ENCODE measurements at regions not wholly inside any gene's neighbourhood (a gene's known extent, or its start where the extent isn't known, plus 50 kb on each side); places are given as distances from the start of the nearest gene placed in this dataset.
A peak's percentile ranks its signal among the peaks of the same experiment; 100 is the strongest.

GRCh38 chr3:161598639-161599038 is 102.0 kb downstream of the OTOL1 start:
- no peak overlapping the region for H3K4me3 ChIP-seq (ENCODE audit: low read length)
- TF ChIP-seq, protein P1, sequence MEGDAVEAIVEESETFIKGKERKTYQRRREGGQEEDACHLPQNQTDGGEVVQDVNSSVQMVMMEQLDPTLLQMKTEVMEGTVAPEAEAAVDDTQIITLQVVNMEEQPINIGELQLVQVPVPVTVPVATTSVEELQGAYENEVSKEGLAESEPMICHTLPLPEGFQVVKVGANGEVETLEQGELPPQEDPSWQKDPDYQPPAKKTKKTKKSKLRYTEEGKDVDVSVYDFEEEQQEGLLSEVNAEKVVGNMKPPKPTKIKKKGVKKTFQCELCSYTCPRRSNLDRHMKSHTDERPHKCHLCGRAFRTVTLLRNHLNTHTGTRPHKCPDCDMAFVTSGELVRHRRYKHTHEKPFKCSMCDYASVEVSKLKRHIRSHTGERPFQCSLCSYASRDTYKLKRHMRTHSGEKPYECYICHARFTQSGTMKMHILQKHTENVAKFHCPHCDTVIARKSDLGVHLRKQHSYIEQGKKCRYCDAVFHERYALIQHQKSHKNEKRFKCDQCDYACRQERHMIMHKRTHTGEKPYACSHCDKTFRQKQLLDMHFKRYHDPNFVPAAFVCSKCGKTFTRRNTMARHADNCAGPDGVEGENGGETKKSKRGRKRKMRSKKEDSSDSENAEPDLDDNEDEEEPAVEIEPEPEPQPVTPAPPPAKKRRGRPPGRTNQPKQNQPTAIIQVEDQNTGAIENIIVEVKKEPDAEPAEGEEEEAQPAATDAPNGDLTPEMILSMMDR (IDR thresholded peaks at IDR 0.05; ENCODE audit: insufficient read depth, low read depth, low read length, missing control alignments) = no peak
- no peak for DNase-seq (ENCODE audit: low read depth)

- DNase-seq (ENCODE audit: low read depth) = no peak
- H3K4me3 ChIP-seq (ENCODE audit: low read length) = no peak overlapping the region
- TF ChIP-seq, protein P1 (IDR thresholded peaks at IDR 0.05; ENCODE audit: insufficient read depth, low read depth, low read length, missing control alignments) = no peak
These were observed 103.1 kb downstream of the OTOL1 start for GRCh38 chr3:161599697-161600096.

DNA sequence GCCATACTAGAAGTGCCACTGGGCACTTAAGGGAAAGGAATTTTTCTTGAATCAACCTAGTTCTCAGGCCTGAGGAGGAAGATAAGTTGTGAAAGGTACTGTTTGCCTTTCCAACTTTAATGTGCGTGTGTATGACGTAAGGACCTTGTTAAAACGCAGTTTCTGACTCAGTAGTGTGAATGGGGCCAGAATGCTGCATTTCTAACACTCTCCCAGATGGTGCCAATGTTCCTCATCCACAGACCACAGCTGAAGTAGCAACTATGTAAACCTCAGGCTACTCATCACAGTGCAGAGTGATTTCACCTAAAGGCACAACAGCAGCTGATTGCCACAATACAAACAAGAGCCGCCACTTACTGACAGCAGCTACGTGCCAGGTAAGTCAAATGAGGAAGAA is 103.6 kb downstream of the OTOL1 start:
- DNase-seq (ENCODE audit: low read depth) = peak; percentile 1
- TF ChIP-seq, protein P1 (IDR thresholded peaks at IDR 0.05; ENCODE audit: insufficient read depth, low read depth, low read length, missing control alignments) = no peak

DNA sequence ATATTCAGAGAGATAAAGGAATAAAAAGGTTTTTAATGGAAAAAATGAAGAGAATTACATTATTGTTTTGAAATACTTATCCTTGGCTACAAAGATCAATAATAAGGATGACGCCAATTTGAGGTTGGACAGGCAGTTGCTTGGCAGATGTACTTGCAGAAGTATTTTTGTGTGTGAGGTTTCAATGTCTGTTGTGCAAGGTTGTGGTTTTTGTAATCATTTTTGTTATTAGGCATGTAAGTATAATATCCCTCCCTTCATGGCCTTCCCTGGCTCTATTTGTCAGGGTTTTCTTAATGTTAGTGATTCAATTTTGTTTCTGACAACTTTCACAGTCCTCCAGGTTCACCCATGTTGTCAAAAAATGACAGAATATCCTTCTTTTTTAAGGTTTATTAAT is 105.9 kb downstream of the OTOL1 start:
- TF ChIP-seq, protein P1 (IDR thresholded peaks at IDR 0.05; ENCODE audit: insufficient read depth, low read depth, low read length, missing control alignments) = no peak
- DNase-seq (ENCODE audit: low read depth) = no peak
- H3K4me3 ChIP-seq (ENCODE audit: low read length) = no peak overlapping the region

More for the DNA sequence above, 103.6 kb downstream of the OTOL1 start:
- no peak overlapping the region for H3K4me3 ChIP-seq (ENCODE audit: low read length)

- DNase-seq (ENCODE audit: low read depth) = no peak
- TF ChIP-seq, protein P1 (IDR thresholded peaks at IDR 0.05; ENCODE audit: insufficient read depth, low read depth, low read length, missing control alignments) = no peak
- no peak overlapping the region for H3K4me3 ChIP-seq (ENCODE audit: low read length)
These were observed 106.3 kb downstream of the OTOL1 start for GRCh38 chr3:161602918-161603317.

DNA sequence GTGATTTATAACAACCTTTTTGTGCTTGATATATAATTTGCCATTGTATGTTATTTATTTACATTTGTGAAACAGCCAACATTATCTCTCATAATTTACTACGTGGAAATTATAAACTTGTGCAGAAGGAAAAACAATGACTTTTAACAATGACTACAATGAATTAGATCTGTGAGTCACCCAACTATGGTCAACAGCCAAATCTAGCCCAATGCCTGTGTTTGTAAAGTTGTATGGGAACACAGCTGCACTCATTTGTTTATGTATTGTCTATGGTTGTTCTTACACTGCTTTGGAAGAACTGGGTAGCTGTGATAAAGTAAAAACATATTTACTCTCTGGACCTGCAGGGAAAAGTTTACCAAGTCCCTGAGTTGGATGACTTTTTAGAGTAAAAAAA is 110.4 kb downstream of the OTOL1 start:
- DNase-seq (ENCODE audit: low read depth) = peak; percentile 1
- TF ChIP-seq, protein P1 (IDR thresholded peaks at IDR 0.05; ENCODE audit: insufficient read depth, low read depth, low read length, missing control alignments) = no peak
- no peak overlapping the region for H3K4me3 ChIP-seq (ENCODE audit: low read length)

DNA sequence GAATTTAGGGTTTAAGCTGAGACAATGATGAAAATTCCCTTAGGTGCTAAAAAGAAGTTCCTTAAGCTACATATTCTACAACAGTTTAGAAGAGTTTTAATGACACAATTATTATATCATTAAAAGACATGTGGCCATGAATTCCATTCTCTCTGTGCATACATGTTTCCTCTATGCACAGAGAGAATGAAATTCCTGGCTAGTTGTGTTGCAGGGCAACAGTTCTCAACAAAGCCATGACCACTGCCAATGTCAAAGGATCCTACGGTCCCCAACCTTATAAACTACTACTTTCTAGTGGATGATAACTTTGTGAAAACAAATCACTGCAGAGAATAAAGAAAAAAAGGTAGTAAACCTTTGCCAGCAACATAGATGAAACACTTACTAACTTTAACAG is 122.7 kb downstream of the OTOL1 start:
- TF ChIP-seq, protein P1 (IDR thresholded peaks at IDR 0.05; ENCODE audit: insufficient read depth, low read depth, low read length, missing control alignments) = no peak
- DNase-seq (ENCODE audit: low read depth) = no peak
- H3K4me3 ChIP-seq (ENCODE audit: low read length) = no peak overlapping the region

Data from epithelial cell of esophagus (primary cell).